ENCODE measurements at regions not wholly inside any gene's neighbourhood (a gene's known extent, or its start where the extent isn't known, plus 50 kb on each side); places are given as distances from the start of the nearest gene placed in this dataset.

DNA sequence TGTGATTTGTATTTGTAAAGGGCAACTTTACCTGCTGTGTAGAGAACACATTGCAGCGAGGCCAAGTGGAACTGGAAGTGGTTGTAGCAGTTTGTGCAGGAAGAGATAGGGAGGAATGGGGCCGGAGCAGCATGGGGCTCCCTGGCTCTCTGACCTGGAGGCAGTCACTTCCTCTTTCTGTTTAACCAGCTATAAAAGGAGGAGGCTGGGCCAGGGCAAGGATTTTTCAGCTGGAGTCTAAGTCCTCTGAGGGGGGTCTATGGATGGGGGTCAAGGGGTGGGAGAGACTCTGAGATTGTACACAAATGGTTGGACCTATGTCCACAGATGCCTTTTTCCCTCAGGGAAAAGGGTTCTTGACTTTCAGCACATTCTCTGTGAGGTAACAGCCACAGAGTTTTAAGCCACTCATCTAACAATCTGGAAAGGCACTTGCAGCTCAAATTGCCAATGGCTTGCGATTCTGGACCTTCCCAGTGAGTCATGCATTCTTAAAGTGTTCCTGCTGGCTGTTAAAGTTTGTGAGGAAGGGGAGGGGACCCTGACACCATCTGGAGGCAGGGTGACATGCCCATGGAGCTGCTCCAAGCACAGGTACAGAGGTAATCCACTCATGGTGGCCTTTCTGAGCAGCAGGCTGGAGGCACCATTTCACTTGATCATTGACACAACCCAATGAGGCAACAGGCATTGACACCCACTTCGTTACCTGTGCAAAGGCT is 347.0 kb downstream of the CYRIA start:
- TF ChIP-seq SIN3A (IDR thresholded peaks at IDR 0.05; ENCODE audit: borderline replicate concordance, insufficient read depth, low read length) (no peak), FOXP2 (optimal IDR thresholded peaks at IDR 0.05; ENCODE audit: borderline replicate concordance, extremely low read depth, extremely low read length, insufficient read depth) (no peak), TAF1 (IDR thresholded peaks at IDR 0.05; ENCODE audit: borderline replicate concordance, insufficient read depth, low read length) (no peak), POLR2AphosphoS5 (IDR thresholded peaks at IDR 0.05; ENCODE audit: low read depth, low read length) (no peak)
- TF ChIP-seq, protein P1, sequence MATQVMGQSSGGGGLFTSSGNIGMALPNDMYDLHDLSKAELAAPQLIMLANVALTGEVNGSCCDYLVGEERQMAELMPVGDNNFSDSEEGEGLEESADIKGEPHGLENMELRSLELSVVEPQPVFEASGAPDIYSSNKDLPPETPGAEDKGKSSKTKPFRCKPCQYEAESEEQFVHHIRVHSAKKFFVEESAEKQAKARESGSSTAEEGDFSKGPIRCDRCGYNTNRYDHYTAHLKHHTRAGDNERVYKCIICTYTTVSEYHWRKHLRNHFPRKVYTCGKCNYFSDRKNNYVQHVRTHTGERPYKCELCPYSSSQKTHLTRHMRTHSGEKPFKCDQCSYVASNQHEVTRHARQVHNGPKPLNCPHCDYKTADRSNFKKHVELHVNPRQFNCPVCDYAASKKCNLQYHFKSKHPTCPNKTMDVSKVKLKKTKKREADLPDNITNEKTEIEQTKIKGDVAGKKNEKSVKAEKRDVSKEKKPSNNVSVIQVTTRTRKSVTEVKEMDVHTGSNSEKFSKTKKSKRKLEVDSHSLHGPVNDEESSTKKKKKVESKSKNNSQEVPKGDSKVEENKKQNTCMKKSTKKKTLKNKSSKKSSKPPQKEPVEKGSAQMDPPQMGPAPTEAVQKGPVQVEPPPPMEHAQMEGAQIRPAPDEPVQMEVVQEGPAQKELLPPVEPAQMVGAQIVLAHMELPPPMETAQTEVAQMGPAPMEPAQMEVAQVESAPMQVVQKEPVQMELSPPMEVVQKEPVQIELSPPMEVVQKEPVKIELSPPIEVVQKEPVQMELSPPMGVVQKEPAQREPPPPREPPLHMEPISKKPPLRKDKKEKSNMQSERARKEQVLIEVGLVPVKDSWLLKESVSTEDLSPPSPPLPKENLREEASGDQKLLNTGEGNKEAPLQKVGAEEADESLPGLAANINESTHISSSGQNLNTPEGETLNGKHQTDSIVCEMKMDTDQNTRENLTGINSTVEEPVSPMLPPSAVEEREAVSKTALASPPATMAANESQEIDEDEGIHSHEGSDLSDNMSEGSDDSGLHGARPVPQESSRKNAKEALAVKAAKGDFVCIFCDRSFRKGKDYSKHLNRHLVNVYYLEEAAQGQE (IDR thresholded peaks at IDR 0.05; ENCODE audit: insufficient read depth in 1 of 2, low read depth in 2 of 2, low read length in 2 of 2), result no peak

DNA sequence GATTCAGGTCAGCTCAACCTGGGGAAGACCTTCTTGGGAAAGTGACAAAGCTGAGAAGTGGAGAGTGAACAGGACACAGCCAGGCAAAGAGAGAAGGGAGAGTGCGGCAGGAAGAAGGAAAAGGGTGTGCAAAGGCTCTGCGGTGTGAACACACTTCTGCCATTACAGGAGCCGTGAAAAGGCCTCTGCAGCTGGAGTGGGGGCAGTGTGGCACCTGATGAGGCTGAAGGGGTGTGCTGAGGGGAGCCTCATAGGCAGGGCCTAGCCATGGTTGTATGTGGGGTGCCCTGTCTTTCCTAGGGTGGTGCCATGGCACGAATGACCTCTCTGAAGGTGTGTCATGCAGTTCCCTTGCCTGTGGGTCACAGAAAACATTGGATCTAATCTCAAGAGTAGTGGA is 347.6 kb downstream of the CYRIA start:
- TF ChIP-seq FOXP2 (optimal IDR thresholded peaks at IDR 0.05; ENCODE audit: borderline replicate concordance, extremely low read depth, extremely low read length, insufficient read depth) (no peak), SIN3A (IDR thresholded peaks at IDR 0.05; ENCODE audit: borderline replicate concordance, insufficient read depth, low read length) (no peak), POLR2AphosphoS5 (IDR thresholded peaks at IDR 0.05; ENCODE audit: low read depth, low read length) (no peak), TAF1 (IDR thresholded peaks at IDR 0.05; ENCODE audit: borderline replicate concordance, insufficient read depth, low read length) (no peak)
- TF ChIP-seq, protein P1 (IDR thresholded peaks at IDR 0.05; ENCODE audit: insufficient read depth in 1 of 2, low read depth in 2 of 2, low read length in 2 of 2), result no peak

DNA sequence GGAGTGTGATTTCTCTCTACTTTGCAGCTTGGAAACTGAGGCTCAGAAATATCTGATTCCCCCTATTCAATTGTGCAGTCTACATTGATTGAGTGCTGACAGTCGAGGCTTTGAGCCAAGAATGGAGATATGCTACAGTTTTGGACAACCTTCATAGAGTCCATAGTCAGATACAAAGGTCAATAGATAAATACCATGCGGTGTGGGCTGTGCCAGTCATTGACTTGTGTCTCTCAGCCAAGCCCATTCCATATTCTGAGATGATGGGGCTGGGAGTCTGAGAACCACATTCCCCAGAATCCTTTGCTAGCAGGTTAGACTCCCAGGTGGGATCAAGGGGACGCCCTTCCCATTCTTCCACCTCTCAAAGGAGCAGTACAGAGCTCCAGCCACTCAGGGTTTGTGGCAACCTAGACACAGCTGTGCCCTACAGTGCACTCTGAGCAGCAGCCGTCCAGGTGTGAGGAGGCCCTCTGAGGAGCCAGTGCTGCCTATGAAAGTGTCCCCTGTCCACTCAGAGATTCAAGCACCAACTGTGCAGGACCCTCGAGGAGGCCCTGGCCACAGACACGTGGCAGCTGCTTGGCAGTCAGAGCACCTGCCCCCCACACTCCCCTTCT is 348.3 kb downstream of the CYRIA start:
- TF ChIP-seq, protein P1 (IDR thresholded peaks at IDR 0.05; ENCODE audit: insufficient read depth in 1 of 2, low read depth in 2 of 2, low read length in 2 of 2), result no peak
- TF ChIP-seq FOXP2 (optimal IDR thresholded peaks at IDR 0.05; ENCODE audit: borderline replicate concordance, extremely low read depth, extremely low read length, insufficient read depth), result no peak
- no peak for TF ChIP-seq SIN3A (IDR thresholded peaks at IDR 0.05; ENCODE audit: borderline replicate concordance, insufficient read depth, low read length)
- TF ChIP-seq POLR2AphosphoS5 (IDR thresholded peaks at IDR 0.05; ENCODE audit: low read depth, low read length), result no peak
- no peak for TF ChIP-seq TAF1 (IDR thresholded peaks at IDR 0.05; ENCODE audit: borderline replicate concordance, insufficient read depth, low read length)

DNA sequence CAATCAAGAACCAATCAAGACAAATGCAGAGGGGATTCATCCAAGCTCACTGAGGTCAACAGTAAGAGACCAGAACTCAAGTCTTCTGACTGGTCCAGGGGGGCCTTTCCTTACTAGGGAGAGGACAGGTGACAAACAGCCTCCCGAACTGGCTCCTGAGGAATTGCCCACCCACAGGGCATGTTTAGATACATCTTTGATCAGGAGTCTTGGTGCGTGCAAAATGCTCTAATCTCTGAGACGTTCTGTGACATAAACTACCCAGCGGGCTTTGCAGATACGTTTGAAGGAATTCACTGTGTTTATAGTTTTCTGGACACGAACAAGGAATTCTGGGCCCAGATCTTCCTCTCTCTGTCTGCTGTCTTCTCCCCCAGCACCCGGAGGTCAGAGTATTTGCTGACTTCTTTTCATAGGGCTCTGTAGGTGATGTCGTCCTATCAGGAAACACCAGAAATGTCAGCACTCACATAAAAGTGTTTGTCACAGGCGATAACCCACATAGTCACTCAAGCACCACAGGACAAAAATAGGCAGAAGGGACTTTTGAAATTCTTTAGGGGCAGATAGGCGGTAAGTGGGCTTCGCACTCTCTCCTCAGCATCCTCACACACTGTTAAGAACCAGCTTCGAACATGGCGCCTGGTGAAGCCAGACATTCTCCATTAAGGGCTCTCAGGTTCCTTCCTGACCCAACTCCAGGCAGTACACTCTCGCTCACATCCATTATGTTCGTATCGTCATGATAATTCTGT is 349.0 kb downstream of the CYRIA start:
- TF ChIP-seq, protein P1 (IDR thresholded peaks at IDR 0.05; ENCODE audit: insufficient read depth in 1 of 2, low read depth in 2 of 2, low read length in 2 of 2), result no peak
- TF ChIP-seq SIN3A (IDR thresholded peaks at IDR 0.05; ENCODE audit: borderline replicate concordance, insufficient read depth, low read length) (no peak), TAF1 (IDR thresholded peaks at IDR 0.05; ENCODE audit: borderline replicate concordance, insufficient read depth, low read length) (no peak), FOXP2 (optimal IDR thresholded peaks at IDR 0.05; ENCODE audit: borderline replicate concordance, extremely low read depth, extremely low read length, insufficient read depth) (no peak), POLR2AphosphoS5 (IDR thresholded peaks at IDR 0.05; ENCODE audit: low read depth, low read length) (no peak)
